ENCODE measurements at regions not wholly inside any gene's neighbourhood (a gene's known extent, or its start where the extent isn't known, plus 50 kb on each side); places are given as distances from the start of the nearest gene placed in this dataset.

DNA sequence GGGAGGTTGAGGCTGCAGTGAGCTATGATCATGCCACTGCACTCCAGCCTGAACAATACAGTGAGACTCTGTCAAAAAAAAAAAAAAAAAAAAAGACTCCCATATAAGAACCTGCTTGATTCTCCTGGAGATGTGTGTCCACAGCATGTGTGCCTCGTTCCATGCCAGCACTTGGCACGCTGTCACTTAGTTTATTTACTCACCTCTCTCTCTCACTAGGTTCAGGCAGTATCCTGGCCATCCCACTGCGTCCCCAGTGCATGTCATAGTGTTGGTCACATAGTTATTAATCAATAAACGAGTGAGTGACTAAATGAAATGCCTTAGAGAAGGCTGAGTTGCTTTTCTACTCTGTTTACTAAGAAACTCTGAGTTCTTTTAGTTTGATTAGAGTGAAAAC lies 79.1 kb upstream of the GPR12 start:
- Histone ChIP-seq H2AFZ (ENCODE audit: insufficient read depth, low read depth, low read length, poor library complexity, severe bottlenecking) (no peak overlapping the region), H3K27me3 (ENCODE audit: control insufficient read depth in 2 of 2, insufficient read depth in 2 of 2, low read length in 2 of 2) (no peaks in the 10 kb centered on the region), H3K4me1 (ENCODE audit: control insufficient read depth in 1 of 2, insufficient read depth in 2 of 2, low read length in 2 of 2) (no peaks in the 10 kb centered on the region), H3K4me3 (replicated peaks in 1 of 3; ENCODE audit: low read depth in 2 of 3, low read length in 3 of 3) (no peak overlapping the region), H3K79me2 (ENCODE audit: insufficient read depth, low read length) (no peaks in the 10 kb centered on the region), H3K9ac (ENCODE audit: insufficient read depth, low read length, poor library complexity, severe bottlenecking) (no peak overlapping the region), H3K9me3 (replicated peaks in 1 of 2; ENCODE audit: control insufficient read depth in 1 of 2, insufficient read depth in 1 of 2, low read length in 2 of 2) (no peaks in the 10 kb centered on the region), H4K20me1 (ENCODE audit: insufficient read depth, low read length) (no peaks in the 10 kb centered on the region), H3K4me2 (replicated peaks; ENCODE audit: extremely low read depth, low read length, poor library complexity, severe bottlenecking) (no peak overlapping the region), H3K36me3 (replicated peaks in 1 of 2; ENCODE audit: control insufficient read depth in 1 of 2, insufficient read depth in 2 of 2, low read length in 2 of 2) (no peaks in the 10 kb centered on the region), H3K27ac (ENCODE audit: low read depth in 1 of 2, low read length in 2 of 2) (no peak overlapping the region)
- H3K9me3 Mint-ChIP-seq, result peaks cover 0 to 3% (median 0%) of the 10 kb centered on the region in 7 donors
- WGBS (ENCODE audit: insufficient coverage), result 50% methylated on average over 1 of the region's 4 CpGs
- H3K4me1 Mint-ChIP-seq, result no peaks in the 10 kb centered on the region
- DNase-seq, result no peak
- no peaks in the 10 kb centered on the region for H3K36me3 Mint-ChIP-seq
- TF ChIP-seq, protein P1, sequence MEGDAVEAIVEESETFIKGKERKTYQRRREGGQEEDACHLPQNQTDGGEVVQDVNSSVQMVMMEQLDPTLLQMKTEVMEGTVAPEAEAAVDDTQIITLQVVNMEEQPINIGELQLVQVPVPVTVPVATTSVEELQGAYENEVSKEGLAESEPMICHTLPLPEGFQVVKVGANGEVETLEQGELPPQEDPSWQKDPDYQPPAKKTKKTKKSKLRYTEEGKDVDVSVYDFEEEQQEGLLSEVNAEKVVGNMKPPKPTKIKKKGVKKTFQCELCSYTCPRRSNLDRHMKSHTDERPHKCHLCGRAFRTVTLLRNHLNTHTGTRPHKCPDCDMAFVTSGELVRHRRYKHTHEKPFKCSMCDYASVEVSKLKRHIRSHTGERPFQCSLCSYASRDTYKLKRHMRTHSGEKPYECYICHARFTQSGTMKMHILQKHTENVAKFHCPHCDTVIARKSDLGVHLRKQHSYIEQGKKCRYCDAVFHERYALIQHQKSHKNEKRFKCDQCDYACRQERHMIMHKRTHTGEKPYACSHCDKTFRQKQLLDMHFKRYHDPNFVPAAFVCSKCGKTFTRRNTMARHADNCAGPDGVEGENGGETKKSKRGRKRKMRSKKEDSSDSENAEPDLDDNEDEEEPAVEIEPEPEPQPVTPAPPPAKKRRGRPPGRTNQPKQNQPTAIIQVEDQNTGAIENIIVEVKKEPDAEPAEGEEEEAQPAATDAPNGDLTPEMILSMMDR (IDR thresholded peaks at IDR 0.05), result no peak
- no peak overlapping the region for H3K4me3 Mint-ChIP-seq
- H3K27me3 Mint-ChIP-seq (ENCODE audit: low read depth in 3 of 3), result peaks cover 1 to 10% (median 8%) of the 10 kb centered on the region in 3 donors
- no peak overlapping the region for H3K27ac Mint-ChIP-seq
- intact Hi-C loops (cut with micrococcal nuclease), result no loop called here

DNA sequence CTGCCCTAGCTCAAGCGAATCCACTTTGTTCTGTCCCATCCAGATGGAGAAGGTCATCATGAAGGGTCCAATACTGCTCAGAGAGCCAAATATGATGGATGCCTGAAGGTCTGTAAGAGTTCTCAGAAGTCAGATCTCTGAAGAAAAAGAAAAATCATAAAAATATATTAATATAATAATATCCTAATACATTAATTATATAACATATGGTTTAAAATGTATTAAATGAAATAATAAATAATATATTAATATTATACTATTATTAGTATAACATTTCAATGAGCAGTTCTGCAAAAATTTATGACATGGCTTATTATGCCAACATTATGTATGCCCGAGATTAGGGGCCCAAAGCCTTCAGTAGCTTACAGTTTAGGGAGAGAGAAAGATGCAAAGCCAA lies 78.2 kb upstream of the GPR12 start:
- H4K20me1 ChIP-seq (ENCODE audit: insufficient read depth, low read length), result no peaks in the 10 kb centered on the region
- no peaks in the 10 kb centered on the region for H3K36me3 Mint-ChIP-seq
- DNase-seq, result no peak
- no peaks in the 10 kb centered on the region for H3K79me2 ChIP-seq (ENCODE audit: insufficient read depth, low read length)
- TF ChIP-seq, protein P1 (IDR thresholded peaks at IDR 0.05), result no peak
- no peak overlapping the region for H3K27ac Mint-ChIP-seq
- no peaks in the 10 kb centered on the region for H3K4me1 Mint-ChIP-seq
- peaks cover 1 to 9% (median 8%) of the 10 kb centered on the region in 3 donors for H3K27me3 Mint-ChIP-seq (ENCODE audit: low read depth in 3 of 3)
- H3K27me3 ChIP-seq (ENCODE audit: control insufficient read depth in 2 of 2, insufficient read depth in 2 of 2, low read length in 2 of 2), result no peaks in the 10 kb centered on the region
- intact Hi-C loops (cut with micrococcal nuclease), result no loop called here
- no peaks in the 10 kb centered on the region for H3K36me3 ChIP-seq (replicated peaks in 1 of 2; ENCODE audit: control insufficient read depth in 1 of 2, insufficient read depth in 2 of 2, low read length in 2 of 2)
- no peak overlapping the region for H3K4me3 ChIP-seq (replicated peaks in 1 of 3; ENCODE audit: low read depth in 2 of 3, low read length in 3 of 3)
- 83% methylated on average over 2 of the region's 2 CpGs for WGBS (ENCODE audit: insufficient coverage)
- H3K9me3 Mint-ChIP-seq, result peaks cover 0 to 3% (median 0%) of the 10 kb centered on the region in 7 donors
- H3K27ac ChIP-seq (ENCODE audit: low read depth in 1 of 2, low read length in 2 of 2), result no peak overlapping the region
- H2AFZ ChIP-seq (ENCODE audit: insufficient read depth, low read depth, low read length, poor library complexity, severe bottlenecking), result no peak overlapping the region
- H3K4me3 Mint-ChIP-seq, result no peak overlapping the region
- no peak overlapping the region for H3K9ac ChIP-seq (ENCODE audit: insufficient read depth, low read length, poor library complexity, severe bottlenecking)
- no peaks in the 10 kb centered on the region for H3K9me3 ChIP-seq (replicated peaks in 1 of 2; ENCODE audit: control insufficient read depth in 1 of 2, insufficient read depth in 1 of 2, low read length in 2 of 2)
- H3K4me2 ChIP-seq (replicated peaks; ENCODE audit: extremely low read depth, low read length, poor library complexity, severe bottlenecking), result no peak overlapping the region
- no peaks in the 10 kb centered on the region for H3K4me1 ChIP-seq (ENCODE audit: control insufficient read depth in 1 of 2, insufficient read depth in 2 of 2, low read length in 2 of 2)

Measured in CD14-positive monocyte (primary cell).